Suprapubic skin (tissue), 4 donors: ENCODE measurements at regions not wholly inside any gene's neighbourhood (a gene's known extent, or its start where the extent isn't known, plus 50 kb on each side); places are given as distances from the start of the nearest gene placed in this dataset.

Experiments
- DNase-seq, 2 donors: peaks; one replicate each; pipeline ENCODE4 v3.0.0-alpha.2; 2019; ENCODE audit warnings: low spot score in 2 of 2
- H3K27ac ChIP-seq: fragments of 200-600 bp; sonication (generic); one replicate; pipeline ENCODE4 v1.5.1; 2019
- H3K27me3 ChIP-seq: fragments of 200-600 bp; sonication (generic); one replicate; pipeline ENCODE4 v1.5.1; 2019
- H3K36me3 ChIP-seq: fragments of 200-600 bp; sonication (generic); one replicate; pipeline ENCODE4 v1.5.1; 2019
- H3K4me1 ChIP-seq: fragments of 200-600 bp; sonication (generic); one replicate; pipeline ENCODE4 v1.5.1; 2019
- H3K4me3 ChIP-seq: fragments of 200-600 bp; sonication (generic); one replicate; pipeline ENCODE4 v1.5.1; 2019; ENCODE audit warnings: mild to moderate bottlenecking
- H3K9me3 ChIP-seq: fragments of 200-600 bp; sonication (generic); one replicate; pipeline ENCODE4 v1.5.1; 2019
- EP300 ChIP-seq: sonication (generic); formaldehyde crosslinking; IDR thresholded peaks from one replicate; pipeline ENCODE4 v1.6.1; 2017; ENCODE audit warnings: antibody characterized with exemption
- POLR2A ChIP-seq, 2 donors: fragments of 450-650 bp; IDR thresholded peaks; one replicate each; pipeline ENCODE4 v1.6.1; 2017; ENCODE audit warnings: antibody characterized with exemption in 2 of 2, mild to moderate bottlenecking in 2 of 2, moderate library complexity in 2 of 2
- POLR2AphosphoS5 ChIP-seq, 3 donors: sonication (generic); formaldehyde crosslinking; IDR thresholded peaks; one replicate each; pipeline ENCODE4 v1.6.1; 2017; ENCODE audit warnings: antibody characterized with exemption in 3 of 3
- WGBS: methylation state at CpG from one replicate; pipeline ENCODE4 v1.1.5; 2018; 5-methylcytosine and 5-hydroxymethylcytosine counted together
- TF ChIP-seq, protein P1 (sequence below), 2 donors: fragments of 200-600 bp in 1 of 2; fragments of 450-650 bp in 1 of 2; sonication (generic) in 1 of 2; IDR thresholded peaks; one replicate each; pipeline ENCODE4 v1.5.1; 2016 to 2019; ENCODE audit warnings: antibody characterized with exemption in 2 of 2, mild to moderate bottlenecking in 1 of 2, moderate library complexity in 1 of 2

GRCh38 chr22:47282366-47282765, 519.9 kb downstream of the TBC1D22A start:
- WGBS, result 60% methylated on average over 1 of the region's 10 CpGs
- H3K4me1 ChIP-seq, result no peaks in the 10 kb centered on the region
- no peaks in the 10 kb centered on the region for H3K36me3 ChIP-seq
- H3K27me3 ChIP-seq, result peaks cover 56% of the 10 kb centered on the region
- H3K27ac ChIP-seq, result no peak overlapping the region
- TF ChIP-seq EP300 (no peak), POLR2A (IDR thresholded peaks at IDR 0.05) (no peak), POLR2AphosphoS5 (IDR thresholded peaks at IDR 0.05) (no peak)
- TF ChIP-seq, protein P1, sequence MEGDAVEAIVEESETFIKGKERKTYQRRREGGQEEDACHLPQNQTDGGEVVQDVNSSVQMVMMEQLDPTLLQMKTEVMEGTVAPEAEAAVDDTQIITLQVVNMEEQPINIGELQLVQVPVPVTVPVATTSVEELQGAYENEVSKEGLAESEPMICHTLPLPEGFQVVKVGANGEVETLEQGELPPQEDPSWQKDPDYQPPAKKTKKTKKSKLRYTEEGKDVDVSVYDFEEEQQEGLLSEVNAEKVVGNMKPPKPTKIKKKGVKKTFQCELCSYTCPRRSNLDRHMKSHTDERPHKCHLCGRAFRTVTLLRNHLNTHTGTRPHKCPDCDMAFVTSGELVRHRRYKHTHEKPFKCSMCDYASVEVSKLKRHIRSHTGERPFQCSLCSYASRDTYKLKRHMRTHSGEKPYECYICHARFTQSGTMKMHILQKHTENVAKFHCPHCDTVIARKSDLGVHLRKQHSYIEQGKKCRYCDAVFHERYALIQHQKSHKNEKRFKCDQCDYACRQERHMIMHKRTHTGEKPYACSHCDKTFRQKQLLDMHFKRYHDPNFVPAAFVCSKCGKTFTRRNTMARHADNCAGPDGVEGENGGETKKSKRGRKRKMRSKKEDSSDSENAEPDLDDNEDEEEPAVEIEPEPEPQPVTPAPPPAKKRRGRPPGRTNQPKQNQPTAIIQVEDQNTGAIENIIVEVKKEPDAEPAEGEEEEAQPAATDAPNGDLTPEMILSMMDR (IDR thresholded peaks at IDR 0.05), result no peak
- no peaks in the 10 kb centered on the region for H3K9me3 ChIP-seq
- H3K4me3 ChIP-seq, result no peak overlapping the region
- DNase-seq, result no peak

DNA sequence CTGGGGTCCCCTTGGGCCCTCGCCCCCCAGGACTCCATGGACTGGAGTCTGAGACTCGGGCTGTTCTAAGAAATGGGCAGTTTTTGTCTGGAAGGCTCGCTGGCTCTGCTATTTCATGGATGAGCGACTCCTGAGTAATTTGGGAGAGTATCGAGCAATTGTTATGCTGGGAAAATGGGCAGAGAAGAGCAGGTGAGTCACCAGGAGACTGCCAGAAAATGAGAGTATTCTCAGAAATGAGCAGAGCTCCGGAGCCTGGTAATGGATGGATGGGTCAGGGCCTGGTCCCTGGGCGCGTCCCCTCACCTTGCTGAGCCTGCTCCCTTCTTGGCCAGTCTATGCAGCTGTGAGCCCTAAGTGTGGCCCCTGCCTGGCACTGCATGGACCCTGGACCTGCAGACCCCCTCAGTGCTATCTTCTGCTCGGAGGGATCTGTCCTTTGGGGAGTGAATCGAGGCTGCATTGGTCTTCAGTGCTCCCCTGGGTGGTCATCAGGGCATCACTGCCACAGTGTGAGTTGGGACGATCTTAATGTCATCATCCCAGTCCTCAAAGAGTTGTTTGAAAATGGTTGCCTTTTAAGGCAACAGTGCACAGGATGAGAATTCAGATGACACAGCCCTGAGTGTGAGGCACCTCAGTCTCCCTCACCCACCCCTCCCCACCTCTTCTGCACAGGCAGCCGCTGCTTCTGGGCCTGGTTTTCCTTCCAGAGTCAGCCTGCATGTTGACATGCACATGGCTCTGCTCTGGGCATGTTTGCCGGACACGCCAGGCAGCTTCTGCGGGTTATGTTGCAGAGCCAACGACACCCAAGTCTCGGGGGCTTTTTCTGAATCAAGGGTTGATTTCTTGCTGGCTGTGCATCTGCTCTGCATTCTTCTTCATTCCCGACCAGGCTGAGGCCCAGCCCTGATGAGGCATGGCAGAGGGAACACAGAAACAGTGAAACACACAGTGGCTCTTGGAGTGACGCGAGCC, 519.0 kb downstream of the TBC1D22A start:
- Histone ChIP-seq H3K4me1 (no peaks in the 10 kb centered on the region), H3K36me3 (no peaks in the 10 kb centered on the region), H3K4me3 (no peak overlapping the region), H3K27ac (no peak overlapping the region), H3K27me3 (peaks cover 56% of the 10 kb centered on the region), H3K9me3 (no peaks in the 10 kb centered on the region)
- TF ChIP-seq, protein P1 (IDR thresholded peaks at IDR 0.05), result no peak
- TF ChIP-seq POLR2AphosphoS5 (IDR thresholded peaks at IDR 0.05) (no peak), EP300 (no peak), POLR2A (IDR thresholded peaks at IDR 0.05) (no peak)
- no peak for DNase-seq
- WGBS, result 86% methylated on average over 12 of the region's 20 CpGs

DNA sequence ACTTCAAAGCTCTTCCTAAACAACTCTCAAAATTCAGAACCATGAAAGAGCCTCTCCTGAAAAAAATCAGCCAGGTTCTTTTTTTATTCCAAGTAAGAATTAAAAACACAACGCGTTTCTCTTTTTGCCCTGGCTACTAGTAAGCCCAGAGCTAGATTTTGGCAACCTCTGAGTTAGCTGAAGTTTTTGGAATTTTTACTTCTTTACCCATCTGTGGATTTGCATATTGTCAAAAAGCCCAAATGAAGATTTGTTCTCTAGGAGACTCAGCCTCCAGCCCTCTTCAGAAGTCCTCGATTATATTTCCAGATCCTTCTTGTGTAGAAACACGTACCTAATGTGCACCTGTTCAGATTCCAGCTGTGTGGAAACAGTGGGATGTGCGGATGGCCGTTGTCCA, 517.9 kb downstream of the TBC1D22A start:
- Histone ChIP-seq H3K4me3 (no peak overlapping the region), H3K9me3 (no peaks in the 10 kb centered on the region), H3K27me3 (peaks cover 49% of the 10 kb centered on the region), H3K4me1 (peaks cover 2% of the 10 kb centered on the region), H3K27ac (no peak overlapping the region), H3K36me3 (no peaks in the 10 kb centered on the region)
- 64% methylated on average over 6 of the region's 6 CpGs for WGBS
- TF ChIP-seq EP300 (no peak), POLR2A (IDR thresholded peaks at IDR 0.05) (no peak), POLR2AphosphoS5 (IDR thresholded peaks at IDR 0.05) (no peak)
- TF ChIP-seq, protein P1 (IDR thresholded peaks at IDR 0.05), result no peak
- DNase-seq, result no peak

DNA sequence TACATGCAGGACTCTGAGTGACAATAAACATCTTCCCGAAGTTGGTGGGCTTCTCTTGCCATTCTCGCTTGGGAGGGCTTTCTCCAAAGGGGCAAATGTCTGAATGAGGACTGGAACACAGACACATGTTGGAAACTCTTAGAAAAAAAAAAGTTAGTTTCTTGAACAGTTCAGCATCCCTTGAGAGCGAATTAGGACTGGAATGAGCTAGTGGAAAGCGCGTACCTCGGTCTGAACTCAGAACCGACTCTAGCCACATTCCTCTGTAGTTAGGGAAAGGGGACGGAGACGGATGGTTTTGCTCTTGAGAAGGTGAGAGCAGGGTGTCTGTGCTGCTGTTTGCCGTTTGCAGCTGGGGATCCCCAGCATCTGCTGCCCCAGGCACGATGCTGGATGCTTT, 517.3 kb downstream of the TBC1D22A start:
- H3K27ac ChIP-seq, result no peak overlapping the region
- H3K36me3 ChIP-seq, result no peaks in the 10 kb centered on the region
- WGBS, result 59% methylated on average over 11 of the region's 11 CpGs
- H3K4me3 ChIP-seq, result no peak overlapping the region
- TF ChIP-seq POLR2A (IDR thresholded peaks at IDR 0.05), result no peak
- TF ChIP-seq, protein P1 (IDR thresholded peaks at IDR 0.05), result no peak
- no peak for TF ChIP-seq EP300
- TF ChIP-seq POLR2AphosphoS5 (IDR thresholded peaks at IDR 0.05), result no peak
- H3K4me1 ChIP-seq, result peaks cover 2% of the 10 kb centered on the region
- DNase-seq, result no peak
- H3K27me3 ChIP-seq, result peaks cover 49% of the 10 kb centered on the region
- H3K9me3 ChIP-seq, result no peaks in the 10 kb centered on the region

GRCh38 chr22:47279337-47279736, 516.9 kb downstream of the TBC1D22A start:
- Histone ChIP-seq H3K27me3 (peaks cover 49% of the 10 kb centered on the region), H3K4me1 (peaks cover 2% of the 10 kb centered on the region), H3K36me3 (no peaks in the 10 kb centered on the region), H3K4me3 (no peak overlapping the region), H3K27ac (no peak overlapping the region), H3K9me3 (no peaks in the 10 kb centered on the region)
- TF ChIP-seq POLR2AphosphoS5 (IDR thresholded peaks at IDR 0.05), result no peak
- TF ChIP-seq EP300, result no peak
- TF ChIP-seq, protein P1 (IDR thresholded peaks at IDR 0.05), result no peak
- TF ChIP-seq POLR2A (IDR thresholded peaks at IDR 0.05), result no peak
- peak in 1 of 2 donors; percentile 31 for DNase-seq
- WGBS, result 76% methylated on average over 6 of the region's 8 CpGs
